ENCODE measurements at regions not wholly inside any gene's neighbourhood (a gene's known extent, or its start where the extent isn't known, plus 50 kb on each side); places are given as distances from the start of the nearest gene placed in this dataset.

- no peak for DNase-seq (ENCODE audit: low read depth in 3 of 3)
Measured at GRCh38 chr12:60138526-60138925, 542.7 kb downstream of the SLC16A7 start.

- no peak for DNase-seq (ENCODE audit: low read depth in 3 of 3)
Measured at GRCh38 chr12:60144395-60144794, 548.6 kb downstream of the SLC16A7 start.

GRCh38 chr12:60148109-60148508 lies 552.3 kb downstream of the SLC16A7 start:
- DNase-seq (ENCODE audit: low read depth in 3 of 3): no peak

- no peak for DNase-seq (ENCODE audit: low read depth in 3 of 3)
Measured at GRCh38 chr12:60148831-60149230, 553.0 kb downstream of the SLC16A7 start.

- no peak for DNase-seq (ENCODE audit: low read depth in 3 of 3)
Measured at GRCh38 chr12:60152756-60153155, 556.9 kb downstream of the SLC16A7 start.

GRCh38 chr12:60159761-60160160 lies 563.9 kb downstream of the SLC16A7 start:
- DNase-seq (ENCODE audit: low read depth in 3 of 3): no peak

GRCh38 chr12:60162988-60163720 lies 567.3 kb downstream of the SLC16A7 start:
- no peak for DNase-seq (ENCODE audit: low read depth in 3 of 3)

- no peak for DNase-seq (ENCODE audit: low read depth in 3 of 3)
Measured at GRCh38 chr12:60165781-60166180, 570.0 kb downstream of the SLC16A7 start.

GRCh38 chr12:60168441-60168840 lies 572.6 kb downstream of the SLC16A7 start:
- no peak for DNase-seq (ENCODE audit: low read depth in 3 of 3)

GRCh38 chr12:60169904-60170303 lies 574.1 kb downstream of the SLC16A7 start:
- DNase-seq (ENCODE audit: low read depth in 3 of 3): no peak

- DNase-seq (ENCODE audit: low read depth in 3 of 3): no peak
Measured at GRCh38 chr12:60172266-60173211, 576.7 kb downstream of the SLC16A7 start.

GRCh38 chr12:60173224-60174170 lies 577.7 kb downstream of the SLC16A7 start:
- DNase-seq (ENCODE audit: low read depth in 3 of 3): no peak

GRCh38 chr12:60174476-60174875 lies 578.6 kb downstream of the SLC16A7 start:
- no peak for DNase-seq (ENCODE audit: low read depth in 3 of 3)

- DNase-seq (ENCODE audit: low read depth in 3 of 3): no peak
Measured at GRCh38 chr12:60174941-60175340, 579.1 kb downstream of the SLC16A7 start.

GRCh38 chr12:60176891-60177290 lies 581.1 kb downstream of the SLC16A7 start:
- DNase-seq (ENCODE audit: low read depth in 3 of 3): no peak

- DNase-seq (ENCODE audit: low read depth in 3 of 3): no peak
Measured at GRCh38 chr12:60180298-60180697, 584.5 kb downstream of the SLC16A7 start.

- no peak for DNase-seq (ENCODE audit: low read depth in 3 of 3)
Measured at GRCh38 chr12:60182354-60182753, 586.5 kb downstream of the SLC16A7 start.

- DNase-seq (ENCODE audit: low read depth in 3 of 3): no peak
Measured at GRCh38 chr12:60184096-60184495, 588.3 kb downstream of the SLC16A7 start.

GRCh38 chr12:60185060-60185459 lies 589.2 kb downstream of the SLC16A7 start:
- no peak for DNase-seq (ENCODE audit: low read depth in 3 of 3)

- DNase-seq (ENCODE audit: low read depth in 3 of 3): no peak
Measured at GRCh38 chr12:60191271-60191670, 595.4 kb downstream of the SLC16A7 start.

- DNase-seq (ENCODE audit: low read depth in 3 of 3): no peak
Measured at GRCh38 chr12:60191676-60192359, 596.0 kb downstream of the SLC16A7 start.
